ENCODE measurements at regions not wholly inside any gene's neighbourhood (a gene's known extent, or its start where the extent isn't known, plus 50 kb on each side); places are given as distances from the start of the nearest gene placed in this dataset.

DNA sequence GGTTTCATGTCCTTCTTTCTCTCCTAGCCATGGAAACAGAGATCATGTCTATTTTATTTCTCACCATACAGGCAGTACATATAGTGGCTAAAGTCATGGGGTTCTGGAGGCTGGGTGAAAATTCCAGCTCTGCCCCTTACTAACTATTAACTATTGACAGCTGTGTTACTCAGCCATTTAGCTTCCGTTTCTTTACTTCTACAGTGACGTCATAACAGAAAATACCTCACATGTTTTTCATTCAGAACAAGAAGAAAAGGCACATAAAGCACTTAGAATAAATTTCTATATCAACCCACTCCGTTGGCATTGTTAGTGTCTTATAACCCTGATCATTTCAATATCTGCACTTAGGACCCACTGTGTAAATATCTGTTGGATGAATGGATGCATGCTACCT, 1506.9 kb upstream of the TMEM132C start:
- no peak overlapping the region for H3K27ac ChIP-seq (ENCODE audit: insufficient read depth, low read depth, low read length)
- H3K4me1 ChIP-seq (ENCODE audit: control insufficient read depth, extremely low read depth, insufficient read depth, low read length) = no peaks in the 10 kb centered on the region
- FAIRE-seq = no peak
- H2AFZ ChIP-seq (ENCODE audit: low read depth, low read length) = no peak overlapping the region
- TF ChIP-seq GATA2 (IDR thresholded peaks at IDR 0.05; ENCODE audit: insufficient read depth, insufficient read length, low read depth, low read length) (no peak), POLR2AphosphoS5 (IDR thresholded peaks at IDR 0.05; ENCODE audit: insufficient read depth, low read depth, low read length) (no peak), CTCF (IDR thresholded peaks at IDR 0.05; ENCODE audit: extremely low read depth in 1 of 2, insufficient read depth in 1 of 2, low read depth in 1 of 2, low read length in 2 of 2) (no peak), POLR2A (IDR thresholded peaks at IDR 0.05; ENCODE audit: low read depth, low read length) (no peak), MYC (IDR thresholded peaks at IDR 0.05; ENCODE audit: low read depth, low read length) (no peak), JUN (IDR thresholded peaks at IDR 0.05; ENCODE audit: borderline replicate concordance, insufficient read depth, insufficient read length, low read depth) (no peak), FOS (IDR thresholded peaks at IDR 0.05; ENCODE audit: borderline replicate concordance, insufficient read depth, low read length) (no peak)
- no peaks in the 10 kb centered on the region for H4K20me1 ChIP-seq (replicated peaks; ENCODE audit: control insufficient read depth, extremely low read depth, insufficient read depth, low read length)
- H3K36me3 ChIP-seq (ENCODE audit: control insufficient read depth in 2 of 2, extremely low read depth in 1 of 2, insufficient read depth in 2 of 2, low read length in 2 of 2) = no peaks in the 10 kb centered on the region
- dilution Hi-C loops (cut with MboI; ENCODE audit: extremely low pct_ligation_motif_present, low sequenced_read_pairs) = no loop called here
- peaks cover 2% of the 10 kb centered on the region for H3K9me3 ChIP-seq (replicated peaks; ENCODE audit: control insufficient read depth, insufficient read depth, low read length)
- H3K79me2 ChIP-seq (ENCODE audit: control insufficient read depth, insufficient read depth, low read length) = no peaks in the 10 kb centered on the region
- H3K9me1 ChIP-seq (replicated peaks; ENCODE audit: control insufficient read depth, extremely low read depth, insufficient read depth, low read length) = no peaks in the 10 kb centered on the region
- H3K9ac ChIP-seq (replicated peaks; ENCODE audit: extremely low read depth, insufficient read depth, low read length) = no peak overlapping the region
- no peak for DNase-seq (ENCODE audit: low read depth, low spot score)
- ChIA-PET POLR2A (no interaction called here), CTCF (no interaction called here)
- intact Hi-C loops (cut with micrococcal nuclease) = no loop called here
- no peak overlapping the region for H3K4me3 ChIP-seq (replicated peaks in 1 of 3; ENCODE audit: insufficient read depth in 1 of 3, low read depth in 1 of 3, low read length in 3 of 3)
- H3K4me2 ChIP-seq (ENCODE audit: insufficient read depth, low read length) = no peak overlapping the region
- no TSS peak for BruUV-seq (replicated peaks)
- no peaks in the 10 kb centered on the region for H3K27me3 ChIP-seq (ENCODE audit: control insufficient read depth in 2 of 2, insufficient read depth in 2 of 2, low read length in 2 of 2)

DNA sequence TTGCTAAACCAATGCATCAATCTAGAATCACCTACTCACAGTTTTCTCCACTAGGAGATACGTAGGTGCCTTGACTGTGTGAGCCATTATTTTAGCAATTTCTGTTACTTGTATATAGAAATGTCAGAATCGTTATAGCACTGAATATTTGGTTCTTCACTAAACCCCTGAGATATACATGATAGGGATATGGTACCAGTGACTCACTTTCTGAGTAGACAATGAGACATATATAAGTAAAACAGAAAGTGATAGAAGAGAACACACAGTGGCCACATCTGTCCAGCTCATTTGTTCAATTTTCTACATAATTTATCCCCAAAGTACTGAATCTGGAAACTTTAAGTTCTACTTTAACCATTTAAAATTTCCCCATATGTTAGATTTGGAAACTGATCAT, 1505.5 kb upstream of the TMEM132C start:
- FAIRE-seq = no peak

More for the DNA sequence above, 1505.5 kb upstream of the TMEM132C start:
- no peaks in the 10 kb centered on the region for H3K79me2 ChIP-seq (ENCODE audit: control insufficient read depth, insufficient read depth, low read length)
- dilution Hi-C loops (cut with MboI; ENCODE audit: extremely low pct_ligation_motif_present, low sequenced_read_pairs) = no loop called here
- H3K4me1 ChIP-seq (ENCODE audit: control insufficient read depth, extremely low read depth, insufficient read depth, low read length) = no peaks in the 10 kb centered on the region
- BruUV-seq (replicated peaks) = no TSS peak
- no peaks in the 10 kb centered on the region for H3K36me3 ChIP-seq (ENCODE audit: control insufficient read depth in 2 of 2, extremely low read depth in 1 of 2, insufficient read depth in 2 of 2, low read length in 2 of 2)
- H3K27ac ChIP-seq (ENCODE audit: insufficient read depth, low read depth, low read length) = no peak overlapping the region
- ChIA-PET CTCF (no interaction called here), POLR2A (no interaction called here)
- H3K4me3 ChIP-seq (replicated peaks in 1 of 3; ENCODE audit: insufficient read depth in 1 of 3, low read depth in 1 of 3, low read length in 3 of 3) = no peak overlapping the region
- H3K9ac ChIP-seq (replicated peaks; ENCODE audit: extremely low read depth, insufficient read depth, low read length) = no peak overlapping the region
- TF ChIP-seq MYC (IDR thresholded peaks at IDR 0.05; ENCODE audit: low read depth, low read length) (no peak), POLR2AphosphoS5 (IDR thresholded peaks at IDR 0.05; ENCODE audit: insufficient read depth, low read depth, low read length) (no peak), JUN (IDR thresholded peaks at IDR 0.05; ENCODE audit: borderline replicate concordance, insufficient read depth, insufficient read length, low read depth) (no peak), POLR2A (IDR thresholded peaks at IDR 0.05; ENCODE audit: low read depth, low read length) (no peak), FOS (IDR thresholded peaks at IDR 0.05; ENCODE audit: borderline replicate concordance, insufficient read depth, low read length) (no peak)
- TF ChIP-seq, protein P1, sequence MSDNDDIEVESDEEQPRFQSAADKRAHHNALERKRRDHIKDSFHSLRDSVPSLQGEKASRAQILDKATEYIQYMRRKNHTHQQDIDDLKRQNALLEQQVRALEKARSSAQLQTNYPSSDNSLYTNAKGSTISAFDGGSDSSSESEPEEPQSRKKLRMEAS (IDR thresholded peaks at IDR 0.05; ENCODE audit: insufficient read depth, insufficient read length) = no peak
- no peak overlapping the region for H3K4me2 ChIP-seq (ENCODE audit: insufficient read depth, low read length)
- H3K9me3 ChIP-seq (replicated peaks; ENCODE audit: control insufficient read depth, insufficient read depth, low read length) = peaks cover 4% of the 10 kb centered on the region
- no peaks in the 10 kb centered on the region for H3K9me1 ChIP-seq (replicated peaks; ENCODE audit: control insufficient read depth, extremely low read depth, insufficient read depth, low read length)
- no peak overlapping the region for H2AFZ ChIP-seq (ENCODE audit: low read depth, low read length)
- DNase-seq (ENCODE audit: low read depth, low spot score) = no peak
- H3K27me3 ChIP-seq (ENCODE audit: control insufficient read depth in 2 of 2, insufficient read depth in 2 of 2, low read length in 2 of 2) = no peaks in the 10 kb centered on the region
- no peaks in the 10 kb centered on the region for H4K20me1 ChIP-seq (replicated peaks; ENCODE audit: control insufficient read depth, extremely low read depth, insufficient read depth, low read length)
- intact Hi-C loops (cut with micrococcal nuclease) = no loop called here

Data from endothelial cell of umbilical vein (primary cell).